ENCODE measurements at regions not wholly inside any gene's neighbourhood (a gene's known extent, or its start where the extent isn't known, plus 50 kb on each side); places are given as distances from the start of the nearest gene placed in this dataset.
"Not testable (repeated sequence)": the region's sequence is repeated elsewhere in the genome, so short reads cannot be mapped to it uniquely, and the experiment has no call there.

DNA sequence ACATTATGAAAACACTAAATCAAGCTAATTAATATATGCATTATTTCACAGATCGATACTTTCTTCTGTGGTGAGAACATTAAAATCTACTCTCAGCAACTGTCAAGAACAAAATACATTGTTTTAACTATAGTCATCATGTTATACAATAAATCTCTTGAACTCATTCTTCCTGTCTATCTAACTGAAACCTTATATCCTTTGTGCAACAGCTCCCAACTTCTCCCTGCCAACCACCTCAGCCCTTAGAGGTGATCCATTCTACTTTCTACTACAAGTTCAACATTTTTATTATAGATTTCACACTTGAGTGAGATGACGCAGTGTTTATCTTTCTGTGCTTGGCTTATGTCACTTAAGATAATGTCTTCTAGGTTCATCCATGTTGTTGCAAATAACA is 535.2 kb upstream of the CRIM1 start:
- ATAC-seq (ENCODE audit: low read depth): no peak
- Mint-ChIP-seq H3K36me3 (no peaks in the 10 kb centered on the region), H3K9me3 (no peaks in the 10 kb centered on the region), H3K4me1 (no peaks in the 10 kb centered on the region), H3K4me3 (no peak overlapping the region), H3K27me3 (peaks cover 2% of the 10 kb centered on the region), H3K27ac (no peak overlapping the region)
- DNase-seq: no peak
- POLR2A ChIA-PET: no interaction called here

DNA sequence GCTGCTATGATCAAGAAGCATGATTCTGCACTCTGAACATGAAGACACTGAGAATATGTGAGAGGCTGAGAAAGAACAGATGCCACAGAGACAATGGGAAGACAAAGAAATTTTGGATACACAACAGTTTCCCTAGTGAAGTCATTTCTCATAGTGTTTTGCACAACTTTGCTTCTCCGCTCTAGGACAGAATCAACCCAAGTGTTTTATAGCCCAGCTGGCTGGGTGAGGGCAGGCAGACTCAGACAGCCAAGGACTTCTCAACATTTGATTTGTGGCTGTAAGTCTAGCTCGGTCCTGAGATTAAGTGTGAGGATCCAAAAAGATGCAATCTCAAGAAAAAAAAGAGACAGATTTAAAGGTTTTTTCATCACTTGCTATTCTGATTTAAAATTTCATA is 536.5 kb upstream of the CRIM1 start:
- Mint-ChIP-seq H3K4me1 (no peaks in the 10 kb centered on the region), H3K27ac (no peak overlapping the region), H3K27me3 (peaks cover 2% of the 10 kb centered on the region), H3K4me3 (no peak overlapping the region), H3K9me3 (no peaks in the 10 kb centered on the region), H3K36me3 (no peaks in the 10 kb centered on the region)
- POLR2A ChIA-PET: no interaction called here
- DNase-seq (no peak), ATAC-seq (ENCODE audit: low read depth) (no peak)

DNA sequence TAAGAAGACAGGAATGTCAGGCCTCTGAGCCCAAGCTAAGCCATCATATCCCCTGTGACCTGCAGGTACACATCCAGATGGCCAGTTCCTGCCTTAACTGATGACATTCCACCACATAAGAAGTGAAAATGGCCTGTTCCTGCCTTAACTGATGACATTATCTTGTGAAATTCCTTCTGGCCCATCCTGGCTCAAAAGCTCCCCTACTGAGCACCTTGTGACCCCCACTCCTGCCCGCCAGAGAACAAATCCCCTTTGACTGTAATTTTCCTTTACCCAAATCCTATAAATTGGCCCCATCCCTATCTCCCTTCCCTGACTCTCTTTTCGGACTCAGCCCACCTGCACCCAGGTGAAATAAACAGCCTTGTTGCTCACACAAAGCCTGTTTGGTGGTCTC is 537.2 kb upstream of the CRIM1 start:
- H3K9me3 Mint-ChIP-seq; H3K27ac Mint-ChIP-seq; H3K4me3 Mint-ChIP-seq; POLR2A ChIA-PET; H3K36me3 Mint-ChIP-seq; ATAC-seq (ENCODE audit: low read depth); DNase-seq; H3K4me1 Mint-ChIP-seq; H3K27me3 Mint-ChIP-seq: not testable (repeated sequence)

DNA sequence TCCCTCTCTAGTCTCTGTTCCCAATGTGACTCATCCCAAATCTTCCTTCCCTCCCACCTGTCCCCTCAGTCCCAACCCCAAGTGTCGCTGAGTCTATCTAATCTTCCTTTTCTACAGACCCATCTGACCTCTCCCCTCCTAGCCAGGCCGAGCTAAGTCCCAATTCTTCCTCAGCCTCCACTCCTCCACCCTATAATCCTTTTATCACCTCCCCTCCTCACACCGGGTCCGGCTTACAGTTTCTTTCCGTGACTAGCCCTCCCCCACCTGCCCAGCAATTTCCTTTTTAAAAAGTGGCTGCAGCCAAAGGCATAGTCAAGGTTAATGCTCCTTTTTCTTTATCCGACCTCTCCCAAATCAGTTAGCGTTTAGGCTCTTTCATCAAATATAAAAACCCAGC is 541.0 kb upstream of the CRIM1 start:
- ATAC-seq (ENCODE audit: low read depth); DNase-seq; H3K27me3 Mint-ChIP-seq; H3K4me3 Mint-ChIP-seq; H3K9me3 Mint-ChIP-seq; POLR2A ChIA-PET; H3K4me1 Mint-ChIP-seq; H3K27ac Mint-ChIP-seq; H3K36me3 Mint-ChIP-seq: not testable (repeated sequence)

DNA sequence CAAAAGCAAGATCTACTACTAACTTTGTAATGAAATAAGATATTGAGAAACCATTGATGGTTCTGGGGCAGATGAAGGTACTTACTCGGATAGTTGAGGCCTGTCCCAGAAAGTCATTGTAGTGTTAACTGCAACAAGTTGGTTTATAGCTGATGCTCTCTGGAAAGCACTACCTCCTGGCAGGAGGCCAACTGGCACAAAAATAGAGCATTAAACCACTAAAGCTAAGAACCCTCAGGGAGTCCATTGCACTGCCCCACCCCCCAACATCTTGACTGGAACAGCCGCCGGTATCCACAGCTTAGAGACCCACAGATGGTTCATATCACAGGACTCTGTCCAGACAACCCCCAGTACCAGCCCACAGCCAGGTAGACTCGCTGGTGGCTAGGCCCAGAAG is 552.5 kb upstream of the CRIM1 start:
- Mint-ChIP-seq H3K9me3 (no peaks in the 10 kb centered on the region), H3K27ac (no peak overlapping the region), H3K27me3 (no peaks in the 10 kb centered on the region), H3K4me1 (no peaks in the 10 kb centered on the region), H3K4me3 (no peak overlapping the region), H3K36me3 (no peaks in the 10 kb centered on the region)
- DNase-seq: no peak
- POLR2A ChIA-PET: no interaction called here
- ATAC-seq (ENCODE audit: low read depth): no peak

DNA sequence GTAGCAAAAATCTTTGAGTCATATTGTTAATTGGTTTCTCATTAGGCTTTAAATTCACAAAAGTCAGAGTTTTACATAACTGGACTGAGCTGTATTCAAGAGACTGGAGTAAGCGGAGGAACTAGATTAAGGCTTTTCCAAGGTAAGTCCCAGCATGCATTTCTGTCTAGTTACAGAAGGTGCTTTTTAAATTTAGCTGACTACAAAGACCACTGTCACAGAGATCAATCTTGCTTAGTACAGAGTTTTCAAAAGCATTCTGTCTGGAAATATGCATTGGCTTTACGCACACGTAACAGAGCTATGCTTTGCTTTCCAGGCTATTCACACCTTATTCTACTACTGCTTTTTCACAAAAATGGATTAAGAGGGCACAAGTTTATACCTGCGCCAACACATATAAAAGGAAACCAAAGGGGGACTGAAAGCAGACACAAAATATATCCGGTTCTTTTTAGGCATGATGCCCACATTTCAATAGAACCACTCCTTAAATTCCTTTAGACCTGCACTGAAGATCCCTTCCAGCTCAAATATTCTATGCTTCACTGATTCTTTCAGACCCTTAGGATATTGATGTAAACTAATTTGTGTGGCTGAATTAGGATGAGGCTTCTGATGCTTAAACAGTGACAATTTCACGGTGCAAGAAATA is 560.7 kb upstream of the CRIM1 start:
- Mint-ChIP-seq H3K4me1 (no peaks in the 10 kb centered on the region), H3K27me3 (peaks cover 2% of the 10 kb centered on the region), H3K4me3 (no peak overlapping the region), H3K27ac (no peak overlapping the region), H3K9me3 (no peaks in the 10 kb centered on the region), H3K36me3 (no peaks in the 10 kb centered on the region)
- ATAC-seq (ENCODE audit: low read depth) (no peak), DNase-seq (no peak)
- POLR2A ChIA-PET: no interaction called here

DNA sequence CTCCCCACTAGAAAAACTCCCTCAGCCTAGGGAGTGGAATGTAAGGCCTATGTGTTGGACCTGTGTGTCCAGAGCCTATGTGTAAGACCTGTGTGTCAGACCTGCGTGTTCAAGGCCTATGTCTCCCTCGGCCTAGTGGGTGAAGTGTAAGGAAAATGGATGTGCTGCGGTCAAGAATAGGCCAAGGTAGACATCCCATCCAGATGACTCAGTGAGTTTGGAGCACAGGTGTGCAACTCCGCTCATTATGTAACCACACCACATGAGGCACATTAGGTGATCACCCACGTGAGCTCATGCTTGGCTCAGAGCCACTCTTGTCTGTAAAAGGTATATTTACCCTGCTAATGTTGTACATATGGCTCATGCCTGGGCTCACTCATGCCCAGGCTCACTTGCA is 565.3 kb upstream of the CRIM1 start:
- H3K9me3 Mint-ChIP-seq: peaks cover 4% of the 10 kb centered on the region
- no peak for ATAC-seq (ENCODE audit: low read depth)
- H3K27me3 Mint-ChIP-seq: peaks cover 2% of the 10 kb centered on the region
- H3K36me3 Mint-ChIP-seq: no peaks in the 10 kb centered on the region
- no peak for DNase-seq
- H3K27ac Mint-ChIP-seq: no peak overlapping the region
- no peak overlapping the region for H3K4me3 Mint-ChIP-seq
- H3K4me1 Mint-ChIP-seq: no peaks in the 10 kb centered on the region
- POLR2A ChIA-PET: no interaction called here

DNA sequence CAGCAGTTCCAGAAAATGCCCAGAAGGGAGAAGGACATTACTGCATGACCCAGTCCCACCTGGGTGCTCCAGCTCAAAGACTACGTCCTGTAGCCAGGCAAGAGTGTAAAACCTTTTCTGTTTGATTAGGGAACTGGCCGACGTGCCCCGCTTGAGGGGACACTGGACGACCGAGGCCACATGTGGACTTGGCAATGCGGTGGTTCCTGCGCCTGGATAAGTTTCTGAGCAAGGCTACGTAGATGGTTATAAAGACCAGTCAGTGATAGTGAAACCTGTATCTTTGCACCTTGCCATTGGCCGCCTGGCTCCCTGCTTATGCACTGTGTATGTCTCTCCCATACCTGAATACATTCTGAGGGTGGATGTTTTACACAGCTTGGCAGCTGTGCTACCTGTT is 567.0 kb upstream of the CRIM1 start:
- Mint-ChIP-seq H3K9me3 (peaks cover 4% of the 10 kb centered on the region), H3K27me3 (peaks cover 2% of the 10 kb centered on the region), H3K4me1 (no peaks in the 10 kb centered on the region), H3K27ac (no peak overlapping the region), H3K4me3 (no peak overlapping the region), H3K36me3 (no peaks in the 10 kb centered on the region)
- POLR2A ChIA-PET: no interaction called here
- DNase-seq: no peak
- ATAC-seq (ENCODE audit: low read depth): no peak

DNA sequence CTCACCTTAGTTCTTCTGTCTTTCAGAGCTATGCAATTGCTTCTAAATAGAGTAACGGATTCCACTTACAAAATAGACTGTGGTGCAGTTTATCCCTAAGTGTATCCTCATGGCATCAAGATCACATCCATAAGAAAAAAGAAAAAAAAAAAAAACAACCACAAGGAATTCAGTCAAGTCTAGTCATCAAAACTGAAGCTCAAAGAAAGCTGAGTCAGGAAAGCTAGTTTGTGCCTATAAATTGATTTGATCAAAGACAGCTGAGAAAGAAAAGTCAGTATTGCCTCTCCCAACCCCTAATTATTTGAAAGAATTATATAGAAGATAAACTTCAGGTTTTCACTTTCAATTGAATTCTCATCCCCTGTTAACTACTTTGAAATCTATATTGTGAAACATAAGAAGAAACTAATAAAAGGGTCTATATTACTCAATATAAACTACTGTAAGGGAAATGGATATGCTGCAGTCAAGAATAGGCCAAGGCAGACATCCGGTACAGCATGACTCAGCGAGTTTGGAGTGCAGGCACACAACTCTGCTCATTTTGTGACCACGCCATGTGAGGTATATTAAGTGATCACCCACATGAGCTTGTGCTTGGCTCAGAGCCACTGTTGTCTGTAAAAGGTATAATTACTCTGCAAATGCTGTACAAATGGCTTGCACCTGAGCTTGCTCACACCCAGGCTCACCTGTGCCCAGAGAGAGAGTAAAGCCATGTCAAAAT is 568.1 kb upstream of the CRIM1 start:
- Mint-ChIP-seq H3K4me1 (no peaks in the 10 kb centered on the region), H3K36me3 (no peaks in the 10 kb centered on the region), H3K9me3 (peaks cover 7% of the 10 kb centered on the region), H3K27me3 (no peaks in the 10 kb centered on the region), H3K27ac (no peak overlapping the region), H3K4me3 (no peak overlapping the region)
- POLR2A ChIA-PET: no interaction called here
- DNase-seq: no peak
- no peak for ATAC-seq (ENCODE audit: low read depth)

DNA sequence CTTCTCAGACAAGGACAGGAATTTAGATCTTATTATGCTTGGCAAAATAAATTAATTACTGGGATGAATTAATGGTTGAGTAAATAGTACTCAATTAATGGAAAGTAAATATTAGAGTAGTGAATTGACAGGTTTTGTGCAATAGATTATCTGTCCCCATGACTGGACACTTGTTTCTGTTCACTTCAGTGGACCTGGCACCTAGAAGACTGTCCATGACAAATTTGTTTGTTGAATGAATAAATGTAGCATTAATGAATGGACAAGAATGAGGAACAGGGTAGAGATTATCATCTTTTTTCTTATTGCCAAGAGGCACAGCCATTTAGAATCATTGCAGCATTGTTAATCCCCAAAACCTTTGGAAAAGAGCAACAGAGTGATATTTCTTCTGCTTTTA is 570.0 kb upstream of the CRIM1 start:
- POLR2A ChIA-PET: no interaction called here
- no peaks in the 10 kb centered on the region for H3K27me3 Mint-ChIP-seq
- no peaks in the 10 kb centered on the region for H3K4me1 Mint-ChIP-seq
- peaks cover 7% of the 10 kb centered on the region for H3K9me3 Mint-ChIP-seq
- ATAC-seq (ENCODE audit: low read depth) (no peak), DNase-seq (no peak)
- H3K27ac Mint-ChIP-seq: no peak overlapping the region
- H3K4me3 Mint-ChIP-seq: no peak overlapping the region
- no peaks in the 10 kb centered on the region for H3K36me3 Mint-ChIP-seq

DNA sequence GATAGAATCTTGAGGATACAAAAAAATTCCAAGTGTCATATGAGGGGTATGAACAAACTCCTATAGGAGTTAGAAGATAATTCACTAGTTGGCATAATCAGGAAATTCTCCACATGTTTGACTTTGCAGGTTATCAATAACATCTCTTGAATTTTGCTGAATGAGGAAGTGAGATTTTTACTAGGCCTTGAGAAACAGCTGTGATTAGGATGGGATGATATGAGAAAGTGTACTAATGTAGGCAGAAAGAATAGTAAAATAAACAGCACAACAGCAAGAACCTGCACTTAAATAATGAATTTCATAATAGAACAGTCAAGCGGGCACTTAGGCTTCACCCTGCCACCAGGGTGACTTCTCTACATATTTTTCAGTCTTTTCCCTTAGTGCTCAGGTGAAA is 570.8 kb upstream of the CRIM1 start:
- no peak overlapping the region for H3K27ac Mint-ChIP-seq
- H3K4me3 Mint-ChIP-seq: no peak overlapping the region
- no peak for ATAC-seq (ENCODE audit: low read depth)
- POLR2A ChIA-PET: no interaction called here
- no peaks in the 10 kb centered on the region for H3K27me3 Mint-ChIP-seq
- DNase-seq: no peak
- peaks cover 7% of the 10 kb centered on the region for H3K9me3 Mint-ChIP-seq
- H3K36me3 Mint-ChIP-seq: no peaks in the 10 kb centered on the region
- no peaks in the 10 kb centered on the region for H3K4me1 Mint-ChIP-seq

DNA sequence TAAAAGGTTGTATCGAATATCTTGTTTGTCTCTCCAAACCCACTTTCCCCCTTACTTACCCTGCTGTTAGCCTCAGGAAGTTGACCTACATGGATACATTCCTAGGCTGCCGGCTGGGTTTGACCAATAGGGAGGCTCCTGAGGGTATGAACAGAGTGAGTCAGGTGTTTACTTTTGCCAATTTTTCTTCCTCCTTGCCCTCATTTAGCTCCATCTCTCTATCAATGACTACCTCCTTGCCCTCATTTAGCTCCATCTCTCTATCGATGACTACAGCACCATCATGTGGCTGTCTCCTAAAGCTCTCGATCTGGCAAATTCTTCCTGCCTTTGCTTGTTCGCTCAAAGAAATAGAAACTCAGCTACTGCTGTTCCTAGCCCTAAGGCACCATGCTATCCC is 571.9 kb upstream of the CRIM1 start:
- no peak for ATAC-seq (ENCODE audit: low read depth)
- no peak overlapping the region for H3K4me3 Mint-ChIP-seq
- no peaks in the 10 kb centered on the region for H3K27me3 Mint-ChIP-seq
- H3K27ac Mint-ChIP-seq: no peak overlapping the region
- peaks cover 7% of the 10 kb centered on the region for H3K9me3 Mint-ChIP-seq
- H3K36me3 Mint-ChIP-seq: no peaks in the 10 kb centered on the region
- no peaks in the 10 kb centered on the region for H3K4me1 Mint-ChIP-seq
- POLR2A ChIA-PET: no interaction called here
- no peak for DNase-seq

DNA sequence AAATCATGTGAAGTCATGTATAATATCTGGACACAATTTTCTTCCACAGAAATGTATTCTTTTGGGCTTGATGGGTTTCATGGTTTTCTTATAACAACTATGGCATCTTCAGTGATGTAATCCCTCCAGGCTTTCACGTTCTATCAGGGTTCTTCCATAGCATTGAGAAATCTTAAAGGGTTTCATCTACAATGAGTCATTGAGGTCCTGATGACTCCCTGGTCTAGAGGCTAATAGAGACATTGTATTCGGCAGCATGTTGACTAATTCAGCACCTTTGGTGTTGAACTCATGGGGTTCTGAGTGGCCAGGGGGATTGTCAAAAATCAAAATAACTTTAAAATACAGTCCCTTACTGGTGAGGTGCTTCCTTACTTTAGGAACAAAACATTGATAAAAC is 614.0 kb upstream of the CRIM1 start:
- Mint-ChIP-seq H3K36me3 (no peaks in the 10 kb centered on the region), H3K27ac (no peak overlapping the region), H3K27me3 (no peaks in the 10 kb centered on the region), H3K9me3 (peaks cover 6% of the 10 kb centered on the region), H3K4me1 (no peaks in the 10 kb centered on the region), H3K4me3 (no peak overlapping the region)
- DNase-seq: no peak
- no peak for ATAC-seq (ENCODE audit: low read depth)
- POLR2A ChIA-PET: no interaction called here

DNA sequence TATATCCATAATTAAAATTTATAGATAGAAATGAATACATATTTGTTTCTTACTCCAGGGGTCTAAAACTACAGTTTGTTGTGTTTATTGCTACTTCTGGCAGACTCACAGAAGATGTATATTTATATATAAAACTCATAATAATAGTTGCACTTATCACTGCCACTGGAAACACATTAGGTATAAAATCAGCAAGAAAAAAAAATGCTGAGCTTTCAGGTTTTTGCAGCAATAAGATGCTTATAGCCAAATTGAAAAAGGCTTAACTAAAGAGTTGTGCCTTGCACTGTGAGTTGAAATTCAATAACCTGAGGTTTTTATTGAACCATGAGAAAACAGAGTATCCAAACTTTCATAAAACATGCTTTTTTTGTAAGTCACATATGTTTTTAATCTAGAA is 623.9 kb upstream of the CRIM1 start:
- no peaks in the 10 kb centered on the region for H3K27me3 Mint-ChIP-seq
- POLR2A ChIA-PET: no interaction called here

DNA sequence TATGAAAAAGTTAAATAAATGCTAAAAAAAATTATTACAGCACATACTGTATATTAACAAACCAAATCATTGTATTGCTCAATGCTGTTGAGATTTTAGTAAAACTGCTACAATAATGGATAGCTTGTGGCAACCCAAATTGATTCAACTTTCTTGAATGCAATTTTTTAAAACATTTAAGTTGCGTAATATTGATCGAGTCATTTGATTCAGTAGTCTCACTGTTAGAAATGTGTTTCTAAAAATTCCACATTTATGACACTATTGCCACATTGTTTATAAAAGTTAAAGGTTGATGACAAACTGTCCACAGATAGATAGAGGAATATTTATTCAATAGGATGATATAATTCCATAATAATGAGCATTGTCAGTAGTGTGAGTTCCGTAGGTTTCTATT is 640.7 kb upstream of the CRIM1 start:
- POLR2A ChIA-PET: no interaction called here
- Mint-ChIP-seq H3K4me1 (no peaks in the 10 kb centered on the region), H3K4me3 (no peak overlapping the region), H3K27me3 (no peaks in the 10 kb centered on the region), H3K36me3 (no peaks in the 10 kb centered on the region), H3K27ac (no peak overlapping the region), H3K9me3 (no peaks in the 10 kb centered on the region)
- DNase-seq (no peak), ATAC-seq (ENCODE audit: low read depth) (no peak)

More for the DNA sequence above, 623.9 kb upstream of the CRIM1 start:
- ATAC-seq (ENCODE audit: low read depth) (no peak), DNase-seq (no peak)
- no peaks in the 10 kb centered on the region for H3K36me3 Mint-ChIP-seq
- H3K27ac Mint-ChIP-seq: no peak overlapping the region
- H3K9me3 Mint-ChIP-seq: no peaks in the 10 kb centered on the region
- no peak overlapping the region for H3K4me3 Mint-ChIP-seq
- no peaks in the 10 kb centered on the region for H3K4me1 Mint-ChIP-seq

Measured in activated naive CD8-positive, alpha-beta T cell treated with anti-CD3 and anti-CD28 coated beads, Interleukin-2, amount 10 ng/mL, durations not matched to agents 7 days and 5 days (primary cell).